SH-SY5Y (cell line): ENCODE measurements at regions not wholly inside any gene's neighbourhood (a gene's known extent, or its start where the extent isn't known, plus 50 kb on each side); places are given as distances from the start of the nearest gene placed in this dataset.

Experiments
- GATA2 ChIP-seq: IDR thresholded peaks from 2 replicates; pipeline ENCODE4 v1.6.1; 2011; ENCODE audit warnings: mild to moderate bottlenecking, low read depth, low read length
- GATA3 ChIP-seq: IDR thresholded peaks from 2 replicates; pipeline ENCODE4 v1.6.1; 2011; ENCODE audit warnings: low read depth, mild to moderate bottlenecking, low read length, moderate library complexity

DNA sequence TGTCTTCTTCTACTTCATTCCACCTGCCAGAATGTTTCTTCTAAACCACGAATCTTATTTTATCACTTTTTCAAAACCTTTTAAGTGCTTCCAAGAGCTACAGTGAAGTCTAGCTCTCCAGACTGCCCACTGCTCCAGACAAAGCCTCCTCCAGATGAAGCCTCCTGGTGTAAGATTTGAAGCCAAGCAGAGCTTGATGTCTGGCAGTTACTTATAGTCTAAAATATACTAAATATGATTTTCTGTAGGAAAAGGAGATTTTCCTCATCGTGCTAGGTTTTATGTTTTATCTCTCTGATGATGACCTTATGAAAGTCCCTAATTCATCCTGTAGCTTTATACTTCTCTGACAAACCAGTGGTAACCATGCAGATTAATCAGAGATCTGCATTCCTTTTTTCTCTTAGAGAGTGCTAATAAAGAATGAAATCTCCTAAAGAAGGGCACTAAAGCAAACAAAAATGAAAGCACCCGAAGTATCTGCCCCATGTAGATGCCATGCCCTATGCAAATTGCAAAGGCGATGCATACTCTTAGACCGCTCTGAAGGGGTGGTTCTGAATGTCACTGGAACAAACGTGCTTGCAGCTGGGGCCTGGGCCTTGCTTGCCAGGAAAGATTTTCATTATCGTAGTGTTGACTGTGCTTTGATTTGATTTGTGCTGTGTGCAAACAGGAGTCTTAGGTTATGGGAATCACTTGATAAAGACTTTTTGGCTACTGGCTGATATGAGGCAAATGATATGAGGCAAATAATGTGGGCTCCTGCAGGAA is 314.2 kb downstream of the PID1 start:
- TF ChIP-seq GATA3 (no peak), GATA2 (no peak)

GRCh38 chr2:228949831-228950230 is 321.3 kb downstream of the PID1 start:
- TF ChIP-seq GATA2 (no peak), GATA3 (no peak)

- TF ChIP-seq GATA3 (no peak), GATA2 (no peak)
Measured at GRCh38 chr2:228945710-228946109, 325.4 kb downstream of the PID1 start.

- TF ChIP-seq GATA2, result no peak
- no peak for TF ChIP-seq GATA3
Measured at GRCh38 chr2:228942856-228943255, 328.2 kb downstream of the PID1 start.

DNA sequence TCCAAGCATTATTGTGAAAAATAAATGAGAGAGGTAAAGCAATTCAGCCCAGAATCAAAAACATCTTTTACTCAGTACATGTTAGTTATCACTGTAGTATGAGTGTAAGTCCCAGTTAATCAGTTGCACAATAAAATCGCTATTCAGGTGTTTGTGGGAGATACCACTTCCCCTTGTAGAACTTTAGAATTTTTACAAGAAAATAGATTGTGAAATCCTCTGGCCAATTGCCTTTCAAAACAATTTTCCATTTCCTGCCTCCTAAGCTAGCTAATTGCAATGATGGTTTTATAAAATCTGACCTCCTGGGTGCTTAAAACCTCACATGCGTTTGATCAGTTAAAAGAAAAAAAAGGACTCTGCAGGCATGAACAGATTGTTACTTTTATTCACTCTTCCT is 332.5 kb downstream of the PID1 start:
- TF ChIP-seq GATA2, result no peak

GRCh38 chr2:228927028-228928010 is 343.8 kb downstream of the PID1 start:
- TF ChIP-seq GATA3 (no peak), GATA2 (no peak)

DNA sequence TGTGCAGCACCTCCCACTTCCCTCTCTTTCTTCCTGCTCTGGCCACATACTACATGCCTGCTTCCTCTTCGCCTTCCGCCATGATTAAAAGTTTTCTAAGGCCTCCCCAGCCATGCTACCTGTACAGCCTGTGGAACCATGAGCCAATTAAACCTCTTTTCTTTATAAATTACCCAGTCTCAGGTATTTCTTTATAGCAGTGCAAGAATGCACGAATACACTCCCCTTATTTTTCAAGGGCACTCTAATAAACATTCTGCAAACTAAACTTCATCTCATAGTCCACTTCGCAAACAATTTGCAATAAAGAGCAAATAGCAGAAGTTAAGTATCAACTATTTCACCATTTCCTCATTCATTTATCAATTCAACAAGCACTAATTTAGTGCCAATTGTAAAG is 351.3 kb downstream of the PID1 start:
- TF ChIP-seq GATA2, result no peak
- no peak for TF ChIP-seq GATA3

GRCh38 chr2:228917220-228917619 is 353.9 kb downstream of the PID1 start:
- TF ChIP-seq GATA2 (no peak), GATA3 (no peak)

DNA sequence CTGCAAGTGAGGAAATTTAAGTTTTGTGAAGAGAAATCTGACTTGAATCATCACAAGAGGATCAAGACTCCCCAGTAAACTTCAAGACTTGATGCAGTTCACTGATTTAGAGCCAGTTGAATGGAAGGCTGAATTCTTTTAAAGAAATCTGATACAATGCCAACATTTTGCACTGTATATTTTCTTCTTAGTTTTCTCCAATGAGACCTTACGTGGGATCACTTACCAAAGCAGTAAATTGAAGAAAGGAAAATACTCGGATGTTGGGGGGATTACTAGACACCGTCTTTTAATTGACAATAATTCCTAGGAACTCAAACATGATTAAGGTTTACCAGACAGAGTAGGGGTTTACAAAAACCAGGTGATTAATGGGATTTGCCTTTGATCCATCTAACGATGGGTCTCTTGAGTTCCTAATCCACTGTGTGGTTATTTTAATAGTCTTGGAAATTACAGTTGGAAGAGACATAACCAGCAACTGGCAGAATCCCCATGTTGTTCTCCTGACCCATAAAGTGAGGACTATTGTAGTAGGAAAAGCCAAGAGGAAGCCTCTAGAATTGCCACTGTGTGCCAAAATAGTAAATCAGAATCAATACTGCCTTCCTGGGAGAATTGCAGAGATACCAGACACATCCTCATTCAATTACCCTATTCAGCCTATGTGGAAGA is 354.5 kb downstream of the PID1 start:
- TF ChIP-seq GATA3 (no peak), GATA2 (no peak)

GRCh38 chr2:228913176-228913575 is 357.9 kb downstream of the PID1 start:
- TF ChIP-seq GATA2 (no peak), GATA3 (no peak)

GRCh38 chr2:228902176-228902575 is 368.9 kb downstream of the PID1 start:
- no peak for TF ChIP-seq GATA3
- no peak for TF ChIP-seq GATA2

DNA sequence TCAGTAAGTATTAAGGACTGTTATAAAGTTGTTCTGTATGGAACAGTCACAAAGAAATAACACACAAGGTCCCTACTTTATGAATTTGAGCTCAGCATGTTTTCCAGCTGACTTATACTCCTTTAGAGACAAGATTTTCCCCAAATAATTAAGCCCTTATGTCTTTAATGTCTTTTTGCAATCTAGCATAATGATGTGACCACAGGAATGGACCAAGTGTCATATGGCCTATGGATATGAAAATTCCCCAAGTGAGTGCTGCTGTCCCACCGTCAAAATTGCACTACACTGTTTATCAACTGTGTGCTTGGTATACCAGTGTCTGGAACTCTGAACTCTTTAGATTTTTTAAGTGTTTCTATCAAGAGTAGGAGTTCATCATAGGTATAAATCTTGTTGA is 369.6 kb downstream of the PID1 start:
- no peak for TF ChIP-seq GATA2
- no peak for TF ChIP-seq GATA3

DNA sequence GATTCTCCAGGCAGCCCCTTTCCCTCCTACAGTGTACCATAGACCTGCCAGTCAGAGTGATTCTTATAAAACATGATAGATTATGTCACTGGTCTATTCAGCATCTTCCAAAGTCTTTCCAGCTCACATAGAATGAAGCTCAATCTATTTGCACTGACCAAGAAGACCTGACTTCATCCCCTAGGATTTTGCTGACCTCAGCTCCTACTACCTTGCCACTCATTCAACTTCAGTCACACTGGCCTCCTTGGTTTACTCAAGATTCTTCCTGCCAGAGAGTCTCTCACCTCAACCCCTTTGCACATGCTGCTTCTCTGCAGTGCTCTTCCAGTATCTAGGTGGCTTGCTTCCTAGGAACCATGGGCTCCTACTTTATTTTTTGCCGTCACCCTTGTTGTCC is 392.9 kb downstream of the PID1 start:
- TF ChIP-seq GATA3, result no peak
- no peak for TF ChIP-seq GATA2

- TF ChIP-seq GATA2, result no peak
- TF ChIP-seq GATA3, result no peak
Measured at GRCh38 chr2:228876276-228876675, 394.8 kb downstream of the PID1 start.
